Progenitor cell of endocrine pancreas (in vitro differentiated cells): ENCODE measurements at regions not wholly inside any gene's neighbourhood (a gene's known extent, or its start where the extent isn't known, plus 50 kb on each side); places are given as distances from the start of the nearest gene placed in this dataset.

ENCODE experiments used
- DNase-seq: peaks from one replicate; pipeline ENCODE4 v3.0.0; 2021; ENCODE audit warnings: low spot score; ENCODE audit not compliant: unreplicated experiment
- H3K27ac Mint-ChIP-seq: 2 replicates; pipeline ENCODE4 v1.8.0; 2021; ENCODE audit warnings: mild to moderate bottlenecking, moderate library complexity, mixed read lengths
- H3K27me3 Mint-ChIP-seq: 2 replicates; pipeline ENCODE4 v1.8.0; 2021; ENCODE audit warnings: mixed read lengths
- H3K36me3 Mint-ChIP-seq: 2 replicates; pipeline ENCODE4 v1.8.0; 2022; ENCODE audit warnings: mixed read lengths; ENCODE audit not compliant: insufficient read depth
- H3K4me1 Mint-ChIP-seq: 2 replicates; pipeline ENCODE4 v1.8.0; 2021; ENCODE audit warnings: low read depth, mixed read lengths
- H3K4me3 Mint-ChIP-seq: 2 replicates; pipeline ENCODE4 v1.8.0; 2021; ENCODE audit warnings: low read depth, mild to moderate bottlenecking, moderate library complexity, mixed read lengths
- H3K9me3 Mint-ChIP-seq: 2 replicates; pipeline ENCODE4 v1.8.0; 2021; ENCODE audit warnings: low read depth, mixed read lengths
- CTCF ChIP-seq: fragments of 200-600 bp; sonication (generic); IDR thresholded peaks from one replicate; pipeline ENCODE4 v1.5.0; 2021; ENCODE audit warnings: antibody characterized with exemption, mild to moderate bottlenecking; ENCODE audit not compliant: unreplicated experiment

GRCh38 chr5:22970491-22970890 lies 117.3 kb upstream of the CDH12 start:
- Mint-ChIP-seq H3K27me3 (no peaks in the 10 kb centered on the region), H3K36me3 (no peaks in the 10 kb centered on the region), H3K4me1 (no peaks in the 10 kb centered on the region), H3K9me3 (peaks cover 27% of the 10 kb centered on the region), H3K27ac (no peak overlapping the region), H3K4me3 (no peak overlapping the region)
- TF ChIP-seq CTCF = no peak
- no peak for DNase-seq

GRCh38 chr5:22968386-22968785 lies 115.2 kb upstream of the CDH12 start:
- Mint-ChIP-seq H3K4me1 (no peaks in the 10 kb centered on the region), H3K27me3 (no peaks in the 10 kb centered on the region), H3K4me3 (no peak overlapping the region), H3K9me3 (peaks cover 34% of the 10 kb centered on the region), H3K36me3 (no peaks in the 10 kb centered on the region), H3K27ac (no peak overlapping the region)
- TF ChIP-seq CTCF = no peak
- no peak for DNase-seq

GRCh38 chr5:22965960-22966359 lies 112.8 kb upstream of the CDH12 start:
- Mint-ChIP-seq H3K27me3 (no peaks in the 10 kb centered on the region), H3K9me3 (peaks cover 34% of the 10 kb centered on the region), H3K4me3 (no peak overlapping the region), H3K36me3 (no peaks in the 10 kb centered on the region), H3K4me1 (no peaks in the 10 kb centered on the region), H3K27ac (no peak overlapping the region)
- no peak for DNase-seq
- no peak for TF ChIP-seq CTCF

- Mint-ChIP-seq H3K36me3 (no peaks in the 10 kb centered on the region), H3K9me3 (peaks cover 34% of the 10 kb centered on the region), H3K4me1 (no peaks in the 10 kb centered on the region), H3K4me3 (no peak overlapping the region), H3K27me3 (no peaks in the 10 kb centered on the region), H3K27ac (no peak overlapping the region)
- no peak for TF ChIP-seq CTCF
- no peak for DNase-seq
These were observed 111.5 kb upstream of the CDH12 start for GRCh38 chr5:22964632-22965031.

GRCh38 chr5:22958462-22959262 lies 105.5 kb upstream of the CDH12 start:
- Mint-ChIP-seq H3K4me1 (no peaks in the 10 kb centered on the region), H3K27me3 (no peaks in the 10 kb centered on the region), H3K27ac (no peak overlapping the region), H3K4me3 (no peak overlapping the region), H3K9me3 (no peaks in the 10 kb centered on the region), H3K36me3 (no peaks in the 10 kb centered on the region)
- TF ChIP-seq CTCF = no peak
- no peak for DNase-seq
